Glomerular visceral epithelial cell (primary cell): ENCODE measurements at regions not wholly inside any gene's neighbourhood (a gene's known extent, or its start where the extent isn't known, plus 50 kb on each side); places are given as distances from the start of the nearest gene placed in this dataset.

ENCODE experiments used
- DNase-seq: peaks from one replicate; pipeline ENCODE4 v3.0.0-alpha.2; 2016; ENCODE audit errors: extremely low spot score

DNA sequence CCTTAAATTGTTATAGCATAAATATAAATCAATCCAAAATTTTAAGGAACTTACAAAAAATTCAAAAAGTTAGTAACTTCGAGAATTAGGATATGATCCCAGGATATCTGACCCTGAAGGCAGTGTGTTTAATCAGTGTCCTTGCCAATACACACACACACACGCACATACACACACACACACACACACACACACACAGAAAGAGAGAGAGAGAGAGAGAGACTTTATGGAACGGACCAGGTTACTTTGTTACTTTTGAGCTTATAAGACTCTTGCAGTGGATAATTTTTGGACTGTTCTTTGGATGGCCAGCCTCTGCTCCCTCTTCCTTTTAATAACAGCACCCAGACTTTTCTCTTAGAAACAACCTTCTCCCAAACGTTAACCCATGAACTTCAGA is 322.9 kb downstream of the NFIB start:
- no peak for DNase-seq

DNA sequence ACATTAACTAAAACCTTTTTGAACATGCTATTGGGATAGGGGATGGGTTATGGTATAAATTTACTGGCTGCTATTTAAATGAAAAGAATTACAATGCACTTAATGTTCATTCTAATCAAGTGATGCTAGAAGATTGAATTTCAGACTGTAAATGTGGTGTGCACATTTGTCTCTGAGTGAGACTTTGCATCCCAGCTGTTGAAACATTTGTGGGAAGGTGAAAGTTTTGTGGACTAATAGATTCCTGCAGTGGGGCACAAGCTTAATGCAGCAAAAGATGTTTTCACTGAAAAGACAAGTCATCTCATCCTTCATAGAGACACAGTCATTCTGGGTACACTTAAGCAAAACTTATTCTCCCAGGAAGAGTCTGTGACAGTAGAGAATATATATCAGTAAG is 323.6 kb downstream of the NFIB start:
- no peak for DNase-seq

DNA sequence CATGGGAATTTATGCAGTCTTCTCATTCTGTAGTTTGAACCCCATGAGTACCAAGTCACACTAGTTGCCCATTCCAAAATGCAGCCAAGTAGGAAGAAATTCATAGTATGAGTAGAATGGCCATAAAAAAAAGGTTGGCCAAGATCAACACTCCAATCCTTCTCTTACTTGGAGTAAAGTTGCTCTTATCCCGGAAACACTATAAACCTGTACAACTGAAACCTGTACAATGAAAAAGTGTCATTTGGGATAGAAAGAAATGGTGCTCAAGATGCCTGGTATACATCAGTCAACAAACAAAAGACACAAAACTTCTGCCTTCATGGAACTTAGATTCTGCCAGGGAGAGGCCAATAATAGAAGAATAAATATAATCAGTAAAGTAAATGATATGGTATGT is 325.0 kb downstream of the NFIB start:
- DNase-seq, result no peak

DNA sequence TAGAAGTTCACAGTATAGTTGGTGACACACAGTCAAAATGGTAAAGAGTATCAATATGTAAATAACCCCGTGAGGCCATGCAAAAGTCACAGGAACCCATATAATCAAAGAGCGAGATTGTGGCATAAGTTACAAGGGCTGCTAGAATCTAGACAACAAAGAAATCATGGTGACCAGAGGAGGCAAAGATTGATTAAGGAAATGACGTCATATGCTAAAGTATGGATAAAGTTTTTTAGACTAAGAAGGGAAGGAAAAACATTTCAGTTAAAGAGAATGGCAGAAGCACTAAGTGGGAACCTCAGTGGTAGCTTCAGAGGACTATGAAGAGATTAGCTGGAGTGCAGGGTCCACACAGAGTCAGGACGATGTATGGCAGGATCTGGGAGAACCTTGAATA is 330.3 kb downstream of the NFIB start:
- no peak for DNase-seq

- no peak for DNase-seq
These were observed 334.0 kb downstream of the NFIB start for GRCh38 chr9:13979941-13980318.

DNA sequence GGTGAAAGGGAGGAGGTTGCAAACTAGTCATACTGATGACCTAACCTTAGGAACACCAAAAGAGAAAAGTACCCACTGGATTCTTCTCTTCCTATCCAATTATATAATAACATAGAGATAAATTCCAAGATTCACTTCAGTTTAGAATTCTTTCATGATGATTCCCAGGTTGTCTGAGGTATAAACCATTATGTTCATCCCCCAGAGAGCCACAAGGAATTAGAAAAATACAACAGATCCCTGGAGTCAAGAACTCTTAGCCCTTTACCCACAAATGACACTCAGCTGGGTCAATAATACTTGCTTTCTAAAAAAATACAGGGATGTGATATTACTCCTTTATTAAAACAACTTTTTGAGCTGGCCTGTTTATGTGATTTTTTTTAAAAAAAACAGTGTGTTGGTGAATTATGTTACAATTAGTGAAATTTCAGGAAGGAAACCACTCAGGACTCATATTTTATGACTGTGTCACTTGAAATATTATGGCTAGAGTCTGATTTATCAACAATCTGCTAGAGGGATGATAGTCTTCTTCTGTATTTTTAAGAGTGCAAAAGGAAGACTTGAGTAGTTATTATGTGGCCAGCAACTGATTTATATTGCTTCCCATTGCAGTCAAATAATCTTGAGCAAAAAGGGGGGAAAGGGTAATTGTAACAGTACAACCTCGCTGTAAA is 338.2 kb downstream of the NFIB start:
- peak; percentile 8 for DNase-seq

- peak; percentile 95 for DNase-seq
These were observed 339.1 kb downstream of the NFIB start for GRCh38 chr9:13974891-13975290.

DNA sequence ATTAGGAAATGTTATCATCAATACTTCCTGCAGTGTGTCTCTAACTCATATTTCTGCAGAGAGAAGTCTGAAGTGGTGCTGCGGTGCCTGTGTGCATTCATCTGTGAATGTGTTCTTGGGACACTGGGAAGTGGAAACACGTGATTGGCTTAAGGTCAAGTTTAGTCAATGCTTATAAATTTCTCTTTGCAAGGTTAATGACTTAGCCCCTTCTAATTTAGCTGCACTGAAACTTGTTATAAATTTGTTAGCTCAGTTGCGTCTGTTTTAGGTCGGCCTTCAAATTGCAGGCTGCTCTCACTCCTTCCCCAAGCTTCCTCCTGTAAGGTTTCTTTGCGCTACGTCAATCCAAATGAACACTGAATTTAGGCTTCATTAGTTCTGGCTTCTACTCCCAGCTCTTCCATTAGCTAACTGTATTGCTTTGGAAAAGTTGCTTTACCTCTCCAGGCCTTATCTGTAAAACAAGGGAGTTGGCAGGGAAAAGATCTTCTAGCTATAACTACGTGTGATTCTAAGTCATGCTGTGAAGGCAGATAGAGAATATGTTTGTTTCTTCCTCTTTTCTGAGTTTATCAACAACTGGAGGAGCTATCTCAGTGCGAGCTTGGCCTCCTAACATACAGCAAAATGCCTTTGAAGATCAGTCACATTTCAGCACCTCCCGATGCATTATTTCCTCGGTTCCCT is 341.8 kb downstream of the NFIB start:
- DNase-seq, result peak; percentile 10

DNA sequence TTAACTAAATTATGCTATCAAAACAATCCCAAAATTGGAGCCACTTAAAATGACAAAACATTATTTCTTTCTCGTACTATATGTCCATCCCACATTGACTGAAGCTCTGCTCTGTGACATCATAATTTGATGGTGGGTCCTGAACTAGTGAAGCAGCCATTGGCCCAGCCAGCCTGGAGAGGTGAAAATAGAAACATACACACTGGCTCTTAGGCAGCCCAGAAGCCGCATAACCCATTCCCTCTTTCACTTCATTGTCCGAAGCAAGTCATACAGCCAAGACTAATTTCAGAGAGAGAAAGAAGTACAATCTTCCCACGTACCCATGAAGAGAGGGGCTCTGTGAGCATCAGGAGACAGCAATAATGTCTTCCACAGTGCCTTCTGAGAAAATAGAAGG is 342.5 kb downstream of the NFIB start:
- DNase-seq, result no peak

GRCh38 chr9:13970426-13970825 is 343.5 kb downstream of the NFIB start:
- no peak for DNase-seq

GRCh38 chr9:13970018-13970417 is 343.9 kb downstream of the NFIB start:
- no peak for DNase-seq

DNA sequence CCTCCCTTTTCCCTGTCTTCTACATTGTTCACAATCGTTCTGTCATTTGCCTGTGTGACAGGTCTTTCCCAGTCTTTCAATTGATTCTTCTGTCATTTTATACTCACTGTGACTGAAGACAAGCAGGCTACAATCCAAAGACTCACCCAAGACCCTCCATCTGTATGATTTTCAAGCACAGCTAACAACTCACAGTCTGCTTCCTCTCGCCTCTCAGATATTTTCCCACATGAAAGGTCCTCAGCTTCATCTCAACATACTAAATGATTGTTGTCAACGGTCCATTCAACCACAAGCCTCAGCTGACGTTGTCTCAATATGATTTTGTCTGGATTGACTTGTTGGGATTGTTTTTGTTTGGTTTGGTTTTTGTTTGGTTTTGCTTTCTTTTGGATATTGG is 346.5 kb downstream of the NFIB start:
- no peak for DNase-seq

DNA sequence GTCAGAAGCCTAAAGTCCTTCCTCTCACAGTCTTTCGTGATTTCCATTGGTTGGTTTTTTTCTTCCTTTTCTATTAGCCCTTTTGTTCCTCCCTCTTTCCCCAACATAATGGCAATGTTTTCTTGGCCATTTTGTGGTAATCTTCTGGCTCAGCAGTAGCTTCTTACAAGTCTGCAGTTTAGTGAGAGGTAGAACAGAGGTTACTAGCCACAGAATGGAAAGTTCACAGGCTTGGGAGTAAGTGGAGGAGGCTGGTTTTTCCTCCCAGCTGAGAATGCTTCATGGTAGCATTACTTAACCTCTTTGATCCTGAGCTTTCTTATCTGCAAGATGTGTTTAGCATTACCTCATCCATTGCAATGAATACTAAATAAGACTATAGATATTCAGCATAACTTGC is 346.9 kb downstream of the NFIB start:
- DNase-seq, result no peak

- no peak for DNase-seq
These were observed 350.8 kb downstream of the NFIB start for GRCh38 chr9:13963005-13963653.

DNA sequence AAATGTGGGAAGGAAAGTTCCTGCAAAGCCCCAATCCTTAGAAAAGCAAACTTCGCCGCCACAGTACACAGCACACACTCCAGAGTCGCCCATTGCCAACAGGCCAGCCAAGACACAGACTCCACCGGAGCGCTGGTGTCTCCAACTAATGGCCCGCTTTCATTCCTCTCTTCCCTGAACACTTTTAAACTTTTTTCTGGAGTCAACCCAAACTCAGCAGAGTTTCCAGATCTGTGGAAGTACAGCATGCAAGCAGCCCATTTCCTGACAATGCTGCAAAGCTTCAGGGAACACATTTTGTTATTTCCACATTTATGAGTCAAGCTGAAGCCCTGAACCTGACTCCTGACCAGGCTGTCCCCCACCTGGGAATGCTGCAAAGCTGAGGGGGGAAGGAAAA is 351.9 kb downstream of the NFIB start:
- DNase-seq, result no peak

DNA sequence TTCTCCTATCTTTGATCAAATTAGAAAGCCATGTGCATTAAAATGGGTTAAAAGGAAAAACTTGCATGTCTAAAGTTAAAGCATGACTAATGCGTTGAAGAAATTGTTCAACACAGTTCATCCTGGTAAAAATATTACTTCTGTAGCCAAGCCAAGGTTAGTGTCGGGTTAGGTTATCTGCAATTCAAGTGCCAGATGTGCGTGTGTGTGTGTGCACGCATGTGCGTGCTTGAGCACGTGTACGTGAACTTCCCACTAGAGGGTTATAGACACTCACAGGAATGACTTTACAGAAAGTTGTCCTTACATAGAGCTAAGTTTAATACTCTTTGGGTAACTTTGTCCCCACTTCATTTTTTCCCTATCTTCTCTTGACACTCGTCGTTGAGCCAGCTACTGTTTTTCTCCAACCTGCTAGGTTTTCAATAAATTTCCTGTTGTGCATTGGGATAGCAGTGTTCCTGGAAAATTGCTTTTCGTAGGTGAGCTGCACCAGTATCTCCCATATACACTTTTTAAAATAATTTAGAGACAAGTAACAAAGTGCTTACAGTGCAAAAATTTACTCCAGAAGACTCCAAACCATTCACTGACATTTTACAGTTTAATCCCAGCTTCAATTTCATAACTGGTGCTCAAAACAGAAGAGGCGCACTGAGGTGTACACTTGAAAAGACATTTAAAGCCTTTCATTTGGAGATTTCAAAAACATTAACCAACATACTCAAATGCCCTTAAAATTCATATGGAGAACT is 353.8 kb downstream of the NFIB start:
- DNase-seq, result no peak

DNA sequence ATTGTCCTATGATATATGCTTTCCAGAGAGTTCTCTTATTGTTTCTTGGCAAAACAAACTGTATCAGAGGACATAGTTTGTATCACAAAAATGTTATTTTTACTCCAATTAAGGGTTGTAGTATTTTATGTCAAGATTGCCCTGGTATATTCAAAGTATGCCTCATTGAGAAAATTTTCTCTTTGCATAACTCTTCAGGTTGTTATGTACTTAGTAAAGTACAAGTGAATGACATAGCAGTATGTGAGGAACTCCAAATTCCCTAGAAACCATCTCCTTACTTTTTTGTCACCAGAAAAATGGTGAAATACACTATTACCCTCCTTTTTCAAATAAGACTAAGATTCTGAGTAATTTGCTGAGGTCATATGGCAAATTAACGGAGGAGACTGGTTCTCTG is 355.3 kb downstream of the NFIB start:
- no peak for DNase-seq

GRCh38 chr9:13957089-13957488 is 356.9 kb downstream of the NFIB start:
- DNase-seq, result no peak

DNA sequence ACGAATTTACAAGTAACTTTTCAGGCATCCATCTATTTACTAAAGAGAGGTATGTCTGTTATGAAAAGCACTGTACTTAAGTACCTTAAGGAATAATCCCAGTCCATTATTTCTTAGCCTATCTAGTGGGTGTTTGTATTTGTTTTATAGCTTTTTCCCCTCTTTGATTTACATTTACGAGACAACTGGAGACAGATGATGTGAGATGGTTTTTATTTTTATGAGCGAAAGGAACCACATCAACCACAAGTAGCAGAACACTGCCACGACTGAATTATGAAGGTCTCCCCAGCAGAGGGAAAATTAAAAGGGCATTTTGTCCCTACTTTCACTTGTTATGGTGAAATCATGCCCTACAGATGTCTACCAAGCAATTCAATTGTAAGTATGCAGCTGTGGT is 357.8 kb downstream of the NFIB start:
- no peak for DNase-seq

GRCh38 chr9:13952906-13953305 is 361.0 kb downstream of the NFIB start:
- DNase-seq, result no peak

DNA sequence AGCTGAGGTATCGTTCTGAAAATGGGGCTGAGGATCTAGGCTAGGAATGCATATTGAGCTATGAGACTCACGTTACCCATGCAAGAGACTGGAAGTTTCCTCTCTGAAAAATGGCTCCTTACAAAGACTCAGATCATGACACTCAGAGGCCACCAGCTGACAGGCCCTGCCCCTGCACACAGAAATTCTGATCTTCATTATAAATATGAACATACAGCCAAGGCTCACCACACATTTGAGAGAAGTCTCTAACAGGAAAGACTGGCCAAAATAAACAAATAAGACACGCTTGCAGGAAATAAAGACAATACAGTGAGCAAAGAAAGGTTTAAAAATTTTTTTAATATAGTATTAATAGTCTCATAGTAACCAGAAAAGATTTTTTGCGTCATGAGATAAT is 365.9 kb downstream of the NFIB start:
- DNase-seq, result no peak

DNA sequence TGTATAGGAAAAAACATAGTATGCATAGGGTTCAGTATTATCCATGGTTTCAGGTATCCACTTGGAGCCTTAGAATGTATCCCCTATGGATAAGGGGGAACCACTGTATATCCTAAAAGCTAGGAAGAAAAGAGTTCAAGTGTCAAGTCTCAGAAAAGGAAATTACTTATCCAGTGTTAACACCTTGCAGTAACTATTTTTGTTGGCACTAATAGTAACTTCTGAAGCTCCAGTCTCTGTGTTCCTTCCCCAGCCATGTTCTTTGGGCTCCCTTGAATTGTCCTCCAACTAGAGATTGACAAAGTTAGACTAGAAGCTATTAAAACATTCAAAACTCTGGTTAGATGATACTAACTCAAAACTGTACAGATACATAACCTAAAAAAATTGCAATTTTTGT is 370.8 kb downstream of the NFIB start:
- DNase-seq, result no peak

DNA sequence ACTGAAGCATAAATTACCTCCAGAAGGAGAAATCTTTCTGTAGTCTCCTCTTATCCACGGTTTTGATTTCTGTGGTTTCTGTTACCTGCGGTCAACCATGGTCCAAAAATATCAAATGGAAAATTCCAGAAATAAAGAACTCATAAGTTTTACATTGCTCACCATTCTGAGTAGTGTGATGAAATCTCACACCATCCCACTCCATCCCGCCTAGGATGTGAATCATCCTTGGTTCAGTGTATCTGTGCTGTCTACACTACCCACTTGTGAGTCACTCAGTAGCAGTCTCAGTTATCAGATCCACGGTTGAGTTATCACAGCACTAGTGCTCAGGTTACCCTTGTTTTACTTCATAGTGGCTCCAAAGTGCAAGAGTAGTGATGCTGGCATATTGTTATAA is 371.2 kb downstream of the NFIB start:
- DNase-seq, result peak; percentile 93
